Left lung (tissue), 4 donors: ENCODE measurements at regions not wholly inside any gene's neighbourhood (a gene's known extent, or its start where the extent isn't known, plus 50 kb on each side); places are given as distances from the start of the nearest gene placed in this dataset.
A peak's percentile ranks its signal among the peaks of the same experiment; 100 is the strongest.

Experiments used
- ATAC-seq: fragments of 200-7000 bp; cut with Tn5 transposase; one replicate; pipeline ENCODE4 v1.9.1; 2020; ENCODE audit warnings: moderate library complexity
- DNase-seq, 4 donors: peaks; one replicate each; pipeline ENCODE4 v3.0.0-alpha.2; 2013 to 2020
- H3K27ac ChIP-seq, 2 donors: fragments of 200-600 bp; sonication (generic) in 1 of 2; one replicate each; pipeline versions ENCODE4 v1.5.0 to v1.8.0; 2020 to 2021
- H3K27me3 ChIP-seq, 2 donors: fragments of 200-600 bp; sonication (generic) in 1 of 2; one replicate each; pipeline versions ENCODE4 v1.5.0 to v1.8.0; 2020 to 2021
- H3K36me3 ChIP-seq, 2 donors: fragments of 200-600 bp; sonication (generic) in 1 of 2; one replicate each; pipeline versions ENCODE4 v1.5.0 to v1.8.0; 2020 to 2021
- H3K4me1 ChIP-seq, 2 donors: fragments of 200-600 bp; one replicate each; pipeline ENCODE4 v1.8.0; 2021
- H3K4me3 ChIP-seq, 2 donors: fragments of 200-600 bp; sonication (generic) in 1 of 2; one replicate each; pipeline versions ENCODE4 v1.5.0 to v1.8.0; 2020 to 2021; ENCODE audit warnings: mild to moderate bottlenecking in 1 of 2
- H3K9me3 ChIP-seq, 2 donors: fragments of 200-600 bp; sonication (generic) in 1 of 2; one replicate each; pipeline versions ENCODE4 v1.5.0 to v1.8.0; 2020 to 2021
- CTCF ChIP-seq, 2 donors: fragments of 200-600 bp; sonication (generic) in 1 of 2; IDR thresholded peaks; one replicate each; pipeline versions ENCODE4 v1.5.0 to v1.8.0; 2021; ENCODE audit warnings: antibody characterized with exemption in 2 of 2
- intact Hi-C, 2 donors: fragments of 100-400 bp; cut with DNase I; formaldehyde crosslinking; loops; one replicate each; pipeline versions ENCODE4 v1.11.2 to v1.14.2; 2022
- donor health status: DM: no; HTN: yes; CAD: no.
- donor health status: DM: no; HTN: no; CAD: no.

- Histone ChIP-seq H3K9me3 (peaks cover 0 to 11% of the 10 kb centered on the region in 2 donors), H3K36me3 (no peaks in the 10 kb centered on the region), H3K27me3 (no peaks in the 10 kb centered on the region), H3K27ac (no peak overlapping the region), H3K4me3 (no peak overlapping the region), H3K4me1 (peaks cover 0 to 7% of the 10 kb centered on the region in 2 donors)
- DNase-seq (no peak), ATAC-seq (no peak)
- no peak for TF ChIP-seq CTCF (IDR thresholded peaks at IDR 0.05)
- intact Hi-C loops, result no loop called here
These were observed 109.5 kb upstream of the LMO4 start for GRCh38 chr1:87219141-87219540.

GRCh38 chr1:87219626-87220025 is 109.1 kb upstream of the LMO4 start:
- Histone ChIP-seq H3K4me1 (peaks cover 0 to 7% of the 10 kb centered on the region in 2 donors), H3K27me3 (no peaks in the 10 kb centered on the region), H3K4me3 (no peak overlapping the region), H3K27ac (no peak overlapping the region), H3K36me3 (no peaks in the 10 kb centered on the region), H3K9me3 (peaks cover 0 to 11% of the 10 kb centered on the region in 2 donors)
- TF ChIP-seq CTCF (IDR thresholded peaks at IDR 0.05), result no peak
- intact Hi-C loops, result no loop called here
- ATAC-seq (peak; percentile 51), DNase-seq (no peak)

GRCh38 chr1:87220993-87221392 is 107.7 kb upstream of the LMO4 start:
- H3K4me1 ChIP-seq, result peaks cover 0 to 7% of the 10 kb centered on the region in 2 donors
- H3K36me3 ChIP-seq, result no peaks in the 10 kb centered on the region
- intact Hi-C loops, result no loop called here
- peaks cover 0 to 2% of the 10 kb centered on the region in 2 donors for H3K9me3 ChIP-seq
- ATAC-seq, result no peak
- DNase-seq, result peak in 1 of 4 donors; percentile 27
- no peaks in the 10 kb centered on the region for H3K27me3 ChIP-seq
- H3K27ac ChIP-seq, result no peak overlapping the region
- no peak overlapping the region for H3K4me3 ChIP-seq
- TF ChIP-seq CTCF (IDR thresholded peaks at IDR 0.05), result no peak

GRCh38 chr1:87224201-87224600 is 104.5 kb upstream of the LMO4 start:
- Histone ChIP-seq H3K36me3 (no peaks in the 10 kb centered on the region), H3K27me3 (no peaks in the 10 kb centered on the region), H3K4me3 (no peak overlapping the region), H3K4me1 (peaks cover 0 to 14% of the 10 kb centered on the region in 2 donors), H3K9me3 (no peaks in the 10 kb centered on the region), H3K27ac (no peak overlapping the region)
- TF ChIP-seq CTCF (IDR thresholded peaks at IDR 0.05), result no peak
- intact Hi-C loops, result no loop called here
- DNase-seq (no peak), ATAC-seq (peak; percentile 46)

- Histone ChIP-seq H3K27me3 (no peaks in the 10 kb centered on the region), H3K4me3 (no peak overlapping the region)
- intact Hi-C loops, result no loop called here
These were observed 103.5 kb upstream of the LMO4 start for GRCh38 chr1:87225171-87225570.

More at GRCh38 chr1:87225171-87225570, 103.5 kb upstream of the LMO4 start:
- peaks cover 0 to 7% of the 10 kb centered on the region in 2 donors for H3K4me1 ChIP-seq
- TF ChIP-seq CTCF (IDR thresholded peaks at IDR 0.05), result no peak
- no peaks in the 10 kb centered on the region for H3K36me3 ChIP-seq
- H3K27ac ChIP-seq, result no peak overlapping the region
- DNase-seq, result no peak
- H3K9me3 ChIP-seq, result no peaks in the 10 kb centered on the region
- ATAC-seq, result no peak
